T-helper 2 cell (primary cell): ENCODE measurements at regions not wholly inside any gene's neighbourhood (a gene's known extent, or its start where the extent isn't known, plus 50 kb on each side); places are given as distances from the start of the nearest gene placed in this dataset.

Experiments
- DNase-seq, 5 experiments: peaks; one replicate each; pipeline versions ENCODE4 v3.0.0 to v3.0.0-alpha.2; 2012 to 2022

DNA sequence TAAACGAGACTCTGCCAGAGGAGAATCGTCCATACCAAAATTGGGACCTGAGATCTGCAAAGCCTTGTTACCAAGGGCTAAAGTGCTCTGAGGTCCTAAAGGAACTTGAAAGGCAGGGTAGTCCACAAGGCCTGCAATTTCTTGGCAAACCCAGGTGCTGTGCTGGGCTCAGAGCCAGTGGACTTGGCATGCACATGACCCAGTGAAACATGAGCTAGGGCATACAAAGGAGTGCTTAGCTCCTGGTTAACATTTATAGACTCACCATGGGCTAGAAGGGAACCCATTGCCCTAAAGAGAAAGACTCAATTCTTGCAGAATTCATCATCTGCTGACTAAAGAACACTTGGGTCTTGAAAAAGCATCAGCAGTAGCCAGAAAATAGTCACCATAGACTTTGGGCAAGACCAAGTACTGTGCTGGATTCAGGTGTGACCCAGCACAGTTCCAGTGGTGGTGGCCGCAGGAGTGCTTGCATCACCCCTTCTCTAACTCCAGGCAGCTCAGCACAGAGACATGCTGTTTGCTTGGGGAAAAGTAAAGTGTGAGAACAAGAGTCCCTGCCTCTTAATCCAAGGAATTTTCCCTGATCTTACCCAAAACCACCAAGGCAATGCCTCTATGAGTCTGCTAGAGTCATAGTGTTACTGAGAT is 1069.4 kb upstream of the ADGRL2 start:
- no peak for DNase-seq

DNA sequence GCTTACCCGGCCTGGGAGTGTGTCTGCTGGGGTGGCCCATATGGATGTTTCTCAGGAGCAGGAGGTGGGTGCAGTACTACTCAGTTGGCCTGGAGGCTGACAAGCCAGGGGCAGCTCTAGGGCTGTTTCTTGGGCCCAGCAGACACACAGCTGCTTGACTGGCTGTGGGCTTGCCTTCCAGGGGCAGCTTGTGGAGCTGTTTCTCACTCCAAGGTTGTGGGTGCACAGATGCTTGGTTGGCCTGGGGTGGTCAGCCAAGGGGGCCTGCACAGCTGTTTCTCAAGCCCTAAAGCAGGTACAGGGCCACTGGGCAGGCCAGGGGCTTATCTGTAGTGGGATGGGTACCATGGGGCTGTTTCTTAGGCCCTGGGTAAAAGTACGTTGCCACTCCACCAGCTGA is 1078.1 kb upstream of the ADGRL2 start:
- DNase-seq, result no peak

DNA sequence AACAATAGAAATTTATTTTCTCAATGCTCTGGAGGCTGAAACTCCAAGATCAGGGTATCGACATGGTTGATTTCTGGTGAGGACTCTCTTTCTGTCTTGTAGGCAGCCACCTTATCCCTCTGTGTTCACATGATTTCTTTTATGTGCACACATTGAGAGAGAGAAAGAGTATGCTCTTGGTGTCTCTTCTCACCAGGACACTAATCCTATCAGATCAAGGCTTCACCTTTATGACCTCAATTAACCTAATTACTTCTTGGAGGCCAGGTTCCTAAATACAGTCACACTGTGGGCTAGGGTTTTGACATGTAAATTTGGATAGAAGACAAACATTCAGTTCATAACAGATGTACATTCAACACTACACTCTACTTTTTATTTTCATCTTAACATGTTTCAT is 1094.2 kb upstream of the ADGRL2 start:
- DNase-seq, result no peak

DNA sequence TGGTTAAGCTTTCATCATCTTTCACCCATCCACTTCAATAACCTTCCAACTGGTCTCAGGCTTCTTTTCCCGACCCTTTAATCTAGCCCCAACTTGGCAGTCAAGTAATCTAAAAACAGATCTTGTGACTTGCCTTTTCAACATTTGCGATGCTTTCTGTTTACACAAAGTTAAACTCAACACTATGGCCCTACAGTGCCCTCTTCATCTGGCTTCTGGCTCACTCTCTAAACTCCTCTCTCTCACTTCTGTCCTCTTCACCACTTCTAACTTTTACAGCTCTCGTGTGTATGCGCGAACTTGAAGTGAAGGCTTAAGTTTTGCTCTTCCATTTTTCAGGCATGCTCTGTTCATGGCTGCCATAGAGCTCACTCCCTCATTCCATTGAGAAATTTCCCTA is 1122.3 kb upstream of the ADGRL2 start:
- DNase-seq, result no peak

DNA sequence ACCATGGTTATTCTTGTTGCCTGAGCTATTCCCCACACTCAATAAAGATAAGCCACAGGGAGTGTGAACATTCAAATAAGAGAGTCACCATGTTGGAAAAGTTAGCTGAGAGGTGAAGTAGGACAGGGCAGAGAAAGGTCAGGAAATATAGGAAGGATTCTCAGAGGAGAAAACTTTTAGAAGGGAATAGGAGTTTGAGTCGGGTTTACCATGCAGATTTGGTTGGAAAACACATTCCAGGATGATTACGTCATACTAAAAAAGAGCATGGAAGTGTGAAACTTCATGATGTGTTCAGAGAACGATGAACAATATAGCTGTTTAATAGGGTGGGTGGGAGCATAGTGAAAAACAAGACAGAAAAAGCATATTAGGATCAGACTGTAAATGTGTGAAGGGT is 1125.3 kb upstream of the ADGRL2 start:
- no peak for DNase-seq

DNA sequence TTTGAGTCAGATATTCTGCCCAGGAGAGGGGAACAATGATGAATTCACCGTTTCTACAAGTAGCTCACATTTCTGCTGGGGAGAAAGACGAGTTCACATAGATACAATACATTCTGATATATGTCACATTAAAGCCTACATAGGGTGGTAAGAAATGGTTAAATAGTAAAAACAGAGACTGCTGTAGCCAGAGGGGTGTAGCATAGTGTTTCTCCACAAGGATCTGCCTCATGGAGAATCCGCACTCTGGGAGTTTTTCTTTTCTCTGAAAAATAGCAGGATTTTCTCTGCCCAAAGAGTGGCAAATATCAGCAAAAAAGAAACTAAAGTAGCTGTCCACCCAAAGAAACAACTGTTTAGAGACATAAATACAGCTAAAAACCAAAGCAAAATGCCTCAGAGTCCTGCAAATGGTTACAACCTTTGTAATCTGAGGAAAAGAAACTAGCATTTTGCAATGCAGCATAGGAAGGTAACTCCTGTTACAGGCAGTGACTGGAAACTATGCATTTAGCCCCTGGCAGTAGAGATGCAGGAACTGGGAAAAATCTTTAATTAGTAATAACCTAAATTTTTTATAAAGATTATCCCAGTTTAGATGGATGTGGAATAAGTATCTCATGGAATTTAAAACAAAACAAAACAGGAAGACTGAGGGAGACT is 1126.7 kb upstream of the ADGRL2 start:
- DNase-seq, result no peak

DNA sequence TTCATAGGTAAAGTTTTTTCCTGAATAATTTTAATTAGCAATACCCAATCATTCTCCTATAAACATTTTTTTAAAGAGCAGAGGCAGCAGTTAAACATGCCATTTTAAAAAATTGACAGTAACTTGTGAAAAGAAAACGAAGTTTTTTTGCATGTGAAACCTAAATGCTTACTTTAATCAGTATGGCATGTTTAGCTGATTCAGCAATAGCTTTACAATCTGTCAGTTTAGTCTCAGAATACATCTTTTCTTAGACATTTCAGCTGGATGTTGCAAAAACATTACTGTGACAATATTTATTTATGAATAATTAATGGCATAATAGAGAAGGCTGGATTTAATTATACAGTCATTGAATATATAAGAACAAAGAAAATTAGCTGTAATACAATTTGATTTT is 1132.4 kb upstream of the ADGRL2 start:
- no peak for DNase-seq

DNA sequence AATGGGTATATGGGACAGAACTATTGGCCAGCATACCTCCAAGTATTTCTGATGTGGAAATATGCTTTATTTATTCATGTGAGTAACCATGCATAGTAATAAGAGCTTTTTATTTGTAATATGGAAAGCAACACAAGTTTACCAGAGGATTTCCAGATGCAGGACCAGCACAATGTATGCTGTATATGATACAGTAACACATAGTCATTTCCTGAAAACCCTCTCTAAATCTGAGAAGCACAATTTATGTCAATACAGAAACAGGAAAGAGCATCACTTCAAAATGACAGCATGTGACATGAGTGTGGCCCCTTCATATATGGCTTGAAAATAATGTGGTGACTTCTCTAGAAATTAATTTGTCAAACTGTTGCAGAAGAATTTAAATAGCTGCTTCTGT is 1134.7 kb upstream of the ADGRL2 start:
- DNase-seq, result peak in 1 of 5 experiments; percentile 11

DNA sequence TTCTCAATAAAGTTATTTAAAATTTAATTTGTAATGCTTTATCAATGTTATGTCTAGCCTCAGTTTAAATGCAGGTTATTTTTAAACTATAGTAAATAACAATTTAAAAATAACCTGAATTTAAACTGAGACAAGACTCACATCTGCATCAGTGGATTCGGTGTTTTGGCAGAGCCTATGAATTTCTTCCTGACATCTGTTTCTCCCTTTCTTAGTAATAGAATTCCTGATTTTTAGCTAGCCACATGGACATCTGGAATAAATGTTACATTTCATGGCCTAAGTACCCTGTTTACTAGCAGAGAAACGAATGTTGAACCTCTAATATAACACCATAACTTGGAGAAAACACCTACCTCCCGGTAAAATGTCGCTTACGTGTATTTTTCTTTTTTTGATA is 1141.6 kb upstream of the ADGRL2 start:
- DNase-seq, result no peak

DNA sequence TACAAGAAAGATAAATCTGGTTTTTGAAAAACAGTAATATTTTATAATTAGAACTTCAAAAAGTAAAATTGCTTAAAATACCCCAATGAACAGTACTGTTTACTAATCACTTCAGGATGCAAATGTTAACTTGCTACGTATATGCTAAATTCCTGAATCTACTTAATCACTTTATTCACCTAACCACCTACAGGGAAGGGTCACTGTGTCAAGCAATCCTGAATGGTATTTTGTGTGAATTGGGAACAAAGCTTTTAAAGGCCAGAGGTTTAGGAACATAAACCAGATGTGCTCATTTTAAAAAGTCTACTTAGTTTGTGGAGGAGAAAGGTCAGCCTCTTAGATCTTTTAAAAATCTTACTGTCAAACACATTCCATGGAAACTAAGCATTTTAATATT is 1143.0 kb upstream of the ADGRL2 start:
- no peak for DNase-seq

DNA sequence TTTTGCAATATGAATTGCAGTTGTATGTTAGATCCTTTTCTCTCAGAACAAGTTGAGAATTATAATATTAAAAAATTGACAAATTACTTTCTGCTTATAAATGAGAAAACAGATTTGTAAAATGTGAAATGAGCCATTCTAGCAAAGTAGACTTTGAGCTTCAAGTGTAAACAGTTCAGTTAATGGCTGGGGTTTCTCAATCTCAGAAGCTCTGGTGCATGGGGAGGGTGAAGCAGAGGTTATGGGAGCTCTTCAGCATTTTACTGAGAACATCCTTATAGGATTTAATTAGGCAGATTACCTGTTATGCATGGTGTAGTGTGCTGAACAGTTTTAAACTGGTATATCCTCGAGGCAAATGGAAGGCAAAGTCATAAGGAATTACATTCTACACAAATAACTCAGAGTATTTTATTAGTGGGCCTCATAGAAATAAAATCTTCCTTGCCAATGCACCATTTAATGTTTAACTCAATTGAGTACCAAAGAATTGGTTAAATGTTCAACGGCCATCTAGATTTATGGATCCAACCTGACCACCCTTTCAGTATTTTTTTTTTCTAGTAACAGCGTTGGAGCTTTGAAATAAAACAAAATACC is 1143.6 kb upstream of the ADGRL2 start:
- no peak for DNase-seq

DNA sequence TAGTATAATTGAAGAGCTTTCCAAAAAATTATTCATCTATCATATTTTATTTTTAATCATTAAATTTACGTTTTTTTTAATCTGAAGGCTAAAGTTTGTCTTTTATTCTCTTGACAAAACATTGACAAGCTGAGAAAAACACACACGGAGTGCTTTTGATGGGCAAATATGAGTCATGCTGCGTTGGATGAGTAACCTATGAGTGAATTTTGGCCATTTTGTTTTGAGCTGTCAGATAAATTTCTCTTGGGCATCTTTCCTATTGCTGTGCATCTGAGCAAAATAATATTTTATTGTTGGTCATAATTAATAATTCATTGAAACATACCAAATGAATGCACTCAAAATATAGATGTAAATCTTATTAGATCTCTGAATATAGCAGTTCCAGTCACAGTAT is 1144.1 kb upstream of the ADGRL2 start:
- DNase-seq, result no peak

DNA sequence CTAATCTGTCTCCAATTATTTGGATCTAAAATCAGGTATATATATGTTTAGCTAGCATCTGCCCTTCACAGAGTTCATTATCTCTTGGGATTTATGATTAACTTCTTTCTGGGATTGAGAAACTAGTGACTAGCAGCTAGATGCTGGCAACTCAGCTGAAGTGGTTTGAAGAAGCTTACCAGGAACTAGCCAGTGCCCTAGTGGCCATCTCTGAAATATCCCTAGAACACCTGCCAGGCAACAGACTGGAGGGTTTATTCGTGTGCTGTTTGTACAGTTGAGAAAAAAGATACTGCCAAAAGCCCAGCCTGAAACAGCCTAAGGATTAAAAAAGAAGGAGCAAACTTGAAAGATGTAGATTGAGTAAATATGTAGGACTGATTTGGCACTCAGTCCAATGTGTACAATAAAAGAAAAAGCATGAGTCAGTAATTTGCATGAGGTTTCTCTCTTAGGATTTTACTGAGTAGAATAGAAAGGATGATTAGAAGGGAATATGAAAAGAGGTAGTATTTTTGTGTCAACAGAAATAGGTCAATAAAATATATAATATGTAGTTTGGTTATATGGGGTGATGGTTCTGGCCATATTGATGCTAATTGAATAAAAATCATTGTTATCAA is 1144.6 kb upstream of the ADGRL2 start:
- DNase-seq, result no peak

DNA sequence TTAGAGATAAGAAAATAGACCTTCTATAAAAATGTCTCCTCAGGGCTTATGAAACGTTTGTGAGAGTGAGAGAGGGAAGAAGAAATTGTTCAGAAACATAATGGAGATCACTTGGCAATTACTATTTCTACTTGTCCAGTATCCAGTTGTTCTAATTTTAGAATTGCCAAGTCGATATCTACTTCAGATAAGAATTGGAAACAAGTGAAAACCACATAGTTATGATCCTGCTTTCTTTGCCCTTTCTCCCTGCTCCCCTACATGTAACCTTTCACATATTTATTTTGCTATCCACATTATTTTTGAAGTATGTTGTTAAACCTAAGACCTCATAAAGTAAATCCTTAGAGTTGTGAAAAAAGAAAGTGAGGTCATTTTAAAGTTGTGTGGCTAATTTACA is 1154.7 kb upstream of the ADGRL2 start:
- no peak for DNase-seq

DNA sequence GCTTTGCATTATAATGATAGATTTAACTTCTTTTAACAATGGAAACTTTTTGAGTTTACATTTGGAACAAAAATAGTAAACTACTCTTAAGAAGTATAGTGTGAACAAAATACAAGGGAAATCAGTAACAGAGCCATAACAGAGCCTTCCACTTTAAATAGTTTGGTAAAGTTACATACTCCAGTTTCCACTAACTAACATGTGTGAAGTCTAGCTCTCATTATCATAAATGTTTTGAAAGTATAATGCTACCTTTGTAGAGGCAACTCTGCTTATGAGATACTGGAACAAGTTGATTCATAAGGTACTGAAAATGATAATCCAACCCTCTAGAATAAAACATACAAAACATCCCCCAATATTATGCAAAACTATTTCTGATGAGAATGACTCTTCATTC is 1155.1 kb upstream of the ADGRL2 start:
- DNase-seq, result no peak

DNA sequence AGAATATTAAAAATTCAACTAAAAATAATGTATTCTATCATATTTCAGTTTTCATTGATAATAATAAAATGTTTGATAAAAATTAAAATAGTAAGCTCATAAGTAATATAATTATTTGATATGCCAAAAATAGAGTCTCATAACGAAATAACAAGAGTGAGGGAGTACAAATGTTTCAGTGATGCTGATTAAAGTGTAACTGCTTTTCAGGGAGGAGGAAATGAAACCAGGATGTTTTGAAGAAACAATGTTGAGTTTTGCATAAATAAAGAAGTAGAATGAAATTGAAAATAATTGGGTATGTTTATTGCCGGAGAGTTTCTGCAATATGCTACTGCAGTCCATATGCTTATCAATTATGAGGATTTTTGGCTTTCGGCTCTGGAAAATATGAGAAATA is 1159.8 kb upstream of the ADGRL2 start:
- DNase-seq, result no peak

DNA sequence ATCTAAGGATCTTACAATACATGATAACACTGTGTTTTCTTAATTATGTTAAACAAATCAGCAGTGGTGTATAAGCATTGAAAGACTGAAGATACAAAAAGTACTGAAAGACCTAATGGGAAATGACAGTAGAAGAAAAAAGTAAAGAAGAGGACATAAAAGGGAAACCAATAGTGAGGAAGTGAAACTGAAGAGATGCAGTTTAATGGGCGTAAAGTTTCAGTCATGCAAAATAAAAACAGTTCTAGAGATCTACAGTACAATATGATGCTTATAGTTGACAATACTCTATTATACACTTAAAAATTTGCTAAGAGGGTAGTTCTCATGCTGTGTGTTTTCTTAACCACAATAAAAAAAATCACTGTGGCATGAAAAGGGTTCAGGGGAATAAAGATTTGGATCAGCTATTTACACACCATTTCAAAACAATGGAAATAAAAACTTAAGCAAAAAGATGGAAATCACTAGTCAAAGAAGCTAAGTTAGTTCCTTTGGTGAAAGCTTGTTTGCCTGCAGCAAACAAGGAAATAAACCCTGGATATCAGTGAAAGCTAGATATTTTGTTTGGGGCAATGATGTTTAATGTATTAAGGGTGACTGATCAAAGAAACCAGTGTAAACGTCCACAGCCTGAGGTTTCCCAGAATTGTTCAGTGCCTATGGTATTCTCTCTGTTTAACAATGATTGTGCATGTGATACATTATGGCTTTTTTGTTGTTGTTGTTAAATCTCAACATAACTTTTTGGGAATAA is 1160.8 kb upstream of the ADGRL2 start:
- DNase-seq, result no peak

DNA sequence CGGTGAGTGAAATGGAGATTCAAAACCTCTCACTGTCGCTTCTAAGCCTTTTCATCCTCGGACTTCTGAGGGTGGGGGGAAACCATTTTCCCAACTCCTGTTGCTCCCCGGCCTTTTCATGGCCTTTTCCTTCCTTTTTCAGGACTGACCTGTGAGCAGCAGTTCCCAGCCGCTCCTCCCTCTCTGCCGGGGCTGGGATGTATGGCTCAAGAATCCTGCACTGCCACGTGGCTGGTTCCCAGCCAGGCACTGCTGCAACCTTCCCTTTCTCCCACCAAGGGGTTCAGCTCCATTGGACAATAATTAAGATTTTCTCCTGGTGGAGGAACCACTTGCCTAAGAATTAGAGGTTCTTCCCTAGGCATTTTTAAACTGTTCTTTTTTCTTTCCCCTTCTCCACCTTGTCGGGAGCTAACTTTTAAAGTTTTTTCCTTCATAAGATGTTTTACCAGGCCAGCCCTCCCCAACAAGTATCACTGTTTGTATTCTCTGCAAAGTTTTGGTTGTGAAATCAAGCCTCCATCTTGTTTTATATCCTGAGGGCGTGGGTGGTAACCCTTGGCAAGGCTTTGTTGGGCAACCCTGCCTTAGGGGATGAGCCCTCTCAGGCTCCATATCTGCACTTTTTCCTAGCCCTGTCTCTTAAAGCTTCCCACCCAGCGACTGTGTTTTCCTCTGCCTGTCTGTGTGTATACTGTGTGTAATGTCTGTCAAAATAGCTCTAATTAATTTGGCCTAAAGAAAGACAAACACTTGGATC is 1166.6 kb upstream of the ADGRL2 start:
- no peak for DNase-seq

DNA sequence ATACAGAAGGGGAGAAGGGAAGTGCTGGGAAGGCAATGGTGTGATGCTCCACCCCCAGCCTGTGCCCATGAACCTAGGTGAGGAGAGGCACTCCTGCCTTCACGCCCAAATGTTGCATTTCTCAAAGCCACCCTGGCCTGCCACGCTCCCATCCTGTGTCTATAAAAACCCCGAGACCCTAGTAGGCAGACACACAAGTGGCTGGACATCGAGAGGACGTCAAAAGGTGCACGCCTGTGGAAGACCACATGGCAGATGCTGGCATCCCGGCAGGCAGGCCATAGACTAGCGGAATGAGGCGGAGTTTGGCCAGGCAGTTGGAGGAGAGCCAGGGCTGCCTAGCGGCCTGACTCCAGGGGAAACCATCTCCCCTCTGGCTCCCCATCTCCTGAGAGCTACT is 1168.5 kb upstream of the ADGRL2 start:
- DNase-seq, result no peak

DNA sequence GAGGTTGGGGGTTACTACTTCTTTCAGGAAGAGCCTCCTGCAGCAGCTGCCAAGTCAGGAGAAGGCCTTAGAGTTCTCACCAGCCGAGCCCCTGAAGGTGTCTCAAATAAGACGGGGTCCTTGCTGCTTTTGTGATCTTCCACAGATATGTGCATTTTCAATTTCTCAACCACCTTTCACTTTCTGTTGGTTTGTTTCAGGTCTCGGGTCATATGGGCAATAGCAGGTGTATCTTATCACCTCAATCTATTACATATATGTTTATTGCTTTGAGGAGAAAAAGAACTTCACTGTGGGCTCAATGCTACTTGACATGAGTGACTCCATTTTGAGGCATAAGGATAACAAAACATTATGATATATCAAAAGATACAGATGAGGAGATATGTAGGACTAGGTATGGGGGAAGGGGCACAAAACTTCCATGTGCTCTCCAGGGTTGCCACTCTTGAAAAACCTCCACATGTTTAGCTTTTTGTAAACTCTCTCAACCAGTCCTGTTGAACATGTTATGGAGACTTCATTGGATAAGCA is 1171.4 kb upstream of the ADGRL2 start:
- DNase-seq, result no peak

DNA sequence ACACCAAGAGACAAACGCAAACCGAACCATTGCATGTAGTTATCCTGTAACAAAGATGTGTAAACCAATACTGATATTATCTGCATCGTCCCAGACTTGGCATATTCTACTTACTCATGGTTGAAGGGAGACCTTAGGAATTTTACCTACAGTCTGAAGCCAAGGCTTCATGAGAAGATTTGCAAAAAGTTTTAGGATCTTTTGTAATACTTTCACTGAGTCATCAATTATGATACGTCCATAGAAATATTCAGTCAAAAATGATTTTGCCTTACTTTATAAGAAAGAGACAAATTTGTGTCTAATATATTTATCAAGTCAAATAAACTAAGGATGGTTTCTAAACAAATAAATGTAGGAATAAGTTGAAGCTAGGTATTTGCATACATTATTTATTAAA is 1176.1 kb upstream of the ADGRL2 start:
- DNase-seq, result no peak

DNA sequence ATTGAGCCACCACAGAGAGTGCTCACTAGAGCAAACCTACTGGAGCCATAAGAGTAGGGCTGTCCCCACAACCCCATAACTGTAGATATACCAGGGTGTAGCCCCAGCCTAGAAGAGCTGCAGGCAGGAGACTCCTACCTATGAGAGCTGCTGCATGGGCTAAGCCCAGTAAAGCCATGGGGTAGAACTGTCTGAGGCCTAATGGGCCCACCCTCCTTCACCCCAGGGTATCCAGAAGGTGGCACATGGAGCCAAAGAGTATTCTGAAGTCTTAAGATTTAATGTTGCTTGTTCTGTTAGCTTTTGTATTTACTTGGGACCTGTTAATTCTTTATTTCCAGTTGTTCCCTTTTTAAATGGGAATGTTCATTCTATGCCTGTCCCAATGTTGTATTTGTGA is 1193.7 kb upstream of the ADGRL2 start:
- DNase-seq, result no peak
